GM19468 (cell line): ENCODE measurements at regions not wholly inside any gene's neighbourhood (a gene's known extent, or its start where the extent isn't known, plus 50 kb on each side); places are given as distances from the start of the nearest gene placed in this dataset.

Experiments
- ATAC-seq: cut with Tn5 transposase; IDR thresholded peaks from one replicate; pipeline ENCODE4 v1.9.1; 2021; ENCODE audit warnings: mild to moderate bottlenecking, moderate library complexity, moderate number of reproducible peaks; ENCODE audit not compliant: unreplicated experiment; ENCODE audit errors: extremely low read depth

- ATAC-seq = no peak
Observed at GRCh38 chr4:17189401-17189720, 290.9 kb upstream of the LDB2 start.

- ATAC-seq = no peak
Observed at GRCh38 chr4:17188547-17189400, 290.3 kb upstream of the LDB2 start.

GRCh38 chr4:17188125-17188524, 289.7 kb upstream of the LDB2 start:
- no peak for ATAC-seq

GRCh38 chr4:17187003-17187402, 288.6 kb upstream of the LDB2 start:
- no peak for ATAC-seq

- no peak for ATAC-seq
Observed at GRCh38 chr4:17182888-17183287, 284.4 kb upstream of the LDB2 start.

- ATAC-seq = no peak
Observed at GRCh38 chr4:17174751-17175150, 276.3 kb upstream of the LDB2 start.

- no peak for ATAC-seq
Observed at GRCh38 chr4:17173300-17173699, 274.9 kb upstream of the LDB2 start.

- no peak for ATAC-seq
Observed at GRCh38 chr4:17170131-17170530, 271.7 kb upstream of the LDB2 start.

- no peak for ATAC-seq
Observed at GRCh38 chr4:17169699-17170098, 271.3 kb upstream of the LDB2 start.

GRCh38 chr4:17168571-17168970, 270.1 kb upstream of the LDB2 start:
- no peak for ATAC-seq

- ATAC-seq = no peak
Observed at GRCh38 chr4:17166954-17167353, 268.5 kb upstream of the LDB2 start.

GRCh38 chr4:17165286-17165685, 266.8 kb upstream of the LDB2 start:
- ATAC-seq = no peak

GRCh38 chr4:17164666-17165065, 266.2 kb upstream of the LDB2 start:
- no peak for ATAC-seq

- no peak for ATAC-seq
Observed at GRCh38 chr4:17163156-17163771, 264.8 kb upstream of the LDB2 start.

GRCh38 chr4:17157304-17157703, 258.9 kb upstream of the LDB2 start:
- no peak for ATAC-seq

GRCh38 chr4:17155486-17155885, 257.0 kb upstream of the LDB2 start:
- ATAC-seq = no peak

GRCh38 chr4:17153572-17153971, 255.1 kb upstream of the LDB2 start:
- no peak for ATAC-seq

- no peak for ATAC-seq
Observed at GRCh38 chr4:17152941-17153540, 254.6 kb upstream of the LDB2 start.

GRCh38 chr4:17142232-17142711, 243.8 kb upstream of the LDB2 start:
- ATAC-seq = no peak

- ATAC-seq = no peak
Observed at GRCh38 chr4:17138847-17139246, 240.4 kb upstream of the LDB2 start.

- no peak for ATAC-seq
Observed at GRCh38 chr4:17134565-17134964, 236.1 kb upstream of the LDB2 start.
